Hematopoietic multipotent progenitor cell treated with erythropoietin and hydrocortisone succinate and interleukin-3 and kit ligand, for 8 days (in vitro differentiated cells): ENCODE measurements at regions not wholly inside any gene's neighbourhood (a gene's known extent, or its start where the extent isn't known, plus 50 kb on each side); places are given as distances from the start of the nearest gene placed in this dataset.

Experiments used
- DNase-seq: peaks from one replicate; pipeline ENCODE4 v3.0.0-alpha.2; 2015

- no peak for DNase-seq
Observed at GRCh38 chr1:56017336-56017735, 562.0 kb downstream of the PLPP3 start.

- DNase-seq, result no peak
Observed at GRCh38 chr1:56003846-56004245, 575.5 kb downstream of the PLPP3 start.

GRCh38 chr1:56002231-56002630 lies 577.1 kb downstream of the PLPP3 start:
- no peak for DNase-seq

GRCh38 chr1:56000424-56000823 lies 578.9 kb downstream of the PLPP3 start:
- no peak for DNase-seq

- DNase-seq, result no peak
Observed at GRCh38 chr1:55997536-55997935, 581.8 kb downstream of the PLPP3 start.

- no peak for DNase-seq
Observed at GRCh38 chr1:55993646-55994318, 585.6 kb downstream of the PLPP3 start.

- DNase-seq, result no peak
Observed at GRCh38 chr1:55990007-55990406, 589.4 kb downstream of the PLPP3 start.

GRCh38 chr1:55988963-55989452 lies 590.4 kb downstream of the PLPP3 start:
- peak; percentile 68 for DNase-seq

GRCh38 chr1:55987491-55988249 lies 591.7 kb downstream of the PLPP3 start:
- DNase-seq, result peak; percentile 21

- DNase-seq, result no peak
Observed at GRCh38 chr1:55986003-55986402, 593.4 kb downstream of the PLPP3 start.

GRCh38 chr1:55981010-55981650 lies 598.2 kb downstream of the PLPP3 start:
- DNase-seq, result no peak

GRCh38 chr1:55980582-55980981 lies 598.8 kb downstream of the PLPP3 start:
- no peak for DNase-seq

GRCh38 chr1:55974714-55975441 lies 604.5 kb downstream of the PLPP3 start:
- no peak for DNase-seq

GRCh38 chr1:55970526-55971110 lies 608.7 kb downstream of the PLPP3 start:
- no peak for DNase-seq

- DNase-seq, result no peak
Observed at GRCh38 chr1:55969322-55969721, 610.0 kb downstream of the PLPP3 start.

GRCh38 chr1:55968661-55969060 lies 610.7 kb downstream of the PLPP3 start:
- no peak for DNase-seq

GRCh38 chr1:55965981-55966461 lies 613.3 kb downstream of the PLPP3 start:
- DNase-seq, result no peak

GRCh38 chr1:55962472-55962871 lies 616.9 kb downstream of the PLPP3 start:
- DNase-seq, result no peak

GRCh38 chr1:55959136-55959548 lies 620.2 kb downstream of the PLPP3 start:
- no peak for DNase-seq

GRCh38 chr1:55958498-55958897 lies 620.9 kb downstream of the PLPP3 start:
- no peak for DNase-seq

GRCh38 chr1:55957276-55957675 lies 622.1 kb downstream of the PLPP3 start:
- no peak for DNase-seq

GRCh38 chr1:55955016-55955621 lies 624.2 kb downstream of the PLPP3 start:
- no peak for DNase-seq
